ENCODE measurements at regions not wholly inside any gene's neighbourhood (a gene's known extent, or its start where the extent isn't known, plus 50 kb on each side); places are given as distances from the start of the nearest gene placed in this dataset.
A peak's percentile ranks its signal among the peaks of the same experiment; 100 is the strongest.
"Not testable (repeated sequence)": the region's sequence is repeated elsewhere in the genome, so short reads cannot be mapped to it uniquely, and the experiment has no call there.

DNA sequence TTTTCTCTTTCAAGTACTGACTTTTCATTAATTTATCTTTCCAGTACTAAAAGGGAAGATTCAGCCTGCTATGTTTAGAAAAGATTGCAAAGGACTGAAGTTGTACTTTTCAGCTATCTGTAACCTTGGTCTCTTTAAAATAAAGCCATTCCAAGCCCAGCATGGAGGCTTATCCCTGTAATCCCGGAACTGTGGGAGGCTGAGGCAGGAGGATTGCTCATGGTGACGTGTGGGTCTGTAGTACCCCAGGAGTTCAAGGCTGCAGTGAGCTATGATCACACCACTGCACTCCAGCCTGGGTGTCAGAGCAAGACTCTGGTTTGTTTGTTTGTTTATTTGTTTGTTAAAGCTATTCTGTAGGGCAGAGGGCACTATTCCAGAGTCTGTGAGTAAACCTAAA is 50.6 kb upstream of the TMEM170B start:
- no peak for DNase-seq

GRCh38 chr6:11486486-11486885 is 51.1 kb upstream of the TMEM170B start:
- no peak for DNase-seq

GRCh38 chr6:11486051-11486450 is 51.5 kb upstream of the TMEM170B start:
- DNase-seq, result no peak

DNA sequence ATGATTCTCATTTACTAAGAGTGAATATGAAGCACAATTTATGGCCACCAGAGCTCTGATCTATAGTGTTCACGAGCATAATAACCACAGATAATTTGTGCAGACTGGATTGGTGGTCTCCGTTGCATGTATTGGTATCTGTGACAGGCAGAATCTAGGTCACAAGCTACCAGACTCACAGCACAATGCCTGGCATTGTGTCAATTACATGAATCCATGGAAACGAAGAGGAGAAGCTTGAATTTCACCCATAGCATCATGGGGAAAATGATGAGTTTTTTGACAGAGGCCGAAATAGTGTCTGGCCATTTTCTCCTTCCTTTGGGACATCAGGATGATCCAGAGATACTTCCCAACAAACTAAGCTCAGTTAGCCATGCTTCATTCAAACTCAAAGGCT is 52.3 kb upstream of the TMEM170B start:
- DNase-seq, result peak in 1 of 14 donors; percentile 20

- no peak for DNase-seq
Observed at GRCh38 chr6:11484441-11484840, 53.1 kb upstream of the TMEM170B start.

GRCh38 chr6:11482616-11483015 is 54.9 kb upstream of the TMEM170B start:
- no peak for DNase-seq

GRCh38 chr6:11480541-11480940 is 57.0 kb upstream of the TMEM170B start:
- no peak for DNase-seq

- DNase-seq, result no peak
Observed at GRCh38 chr6:11479296-11479695, 58.3 kb upstream of the TMEM170B start.

DNA sequence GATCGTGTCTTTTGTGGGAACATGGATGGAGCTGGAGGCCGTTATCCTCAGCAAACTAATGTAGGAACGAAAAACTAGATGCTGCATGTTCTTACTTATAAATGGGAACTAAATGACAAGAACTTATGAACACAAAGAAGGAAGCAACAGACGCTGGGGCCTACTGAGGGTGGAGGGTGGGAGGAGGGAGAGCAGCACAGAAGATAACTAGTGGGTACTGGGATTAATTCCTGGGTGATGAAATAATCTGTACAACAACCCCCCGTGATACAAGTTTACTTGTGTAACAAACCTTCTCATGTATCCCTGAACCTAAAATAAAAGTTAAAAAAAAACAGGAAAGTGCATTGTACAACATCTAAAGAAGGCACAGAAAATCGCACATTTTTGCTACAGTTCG is 59.0 kb upstream of the TMEM170B start:
- no peak for DNase-seq

DNA sequence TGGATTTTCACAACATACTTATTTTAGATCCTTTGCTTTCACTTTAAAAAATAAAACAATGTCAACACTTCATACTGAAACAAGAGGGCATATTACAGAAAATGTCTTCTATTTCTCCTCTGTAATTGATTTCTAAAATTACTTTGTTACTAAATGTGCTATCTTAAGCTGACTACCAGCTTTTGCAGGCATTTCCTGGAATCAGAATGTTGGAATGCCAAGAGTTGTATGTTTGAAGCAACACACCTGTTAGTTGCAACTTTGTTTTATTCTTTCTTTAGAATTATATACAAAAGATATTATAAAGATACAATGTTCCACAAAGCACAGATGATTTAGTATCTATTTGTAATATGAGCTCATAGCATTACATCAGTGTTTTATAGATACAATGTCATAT is 62.5 kb upstream of the TMEM170B start:
- no peak for DNase-seq

GRCh38 chr6:11473008-11473740 is 64.4 kb upstream of the TMEM170B start:
- no peak for DNase-seq

GRCh38 chr6:11471261-11471660 is 66.3 kb upstream of the TMEM170B start:
- DNase-seq, result no peak

DNA sequence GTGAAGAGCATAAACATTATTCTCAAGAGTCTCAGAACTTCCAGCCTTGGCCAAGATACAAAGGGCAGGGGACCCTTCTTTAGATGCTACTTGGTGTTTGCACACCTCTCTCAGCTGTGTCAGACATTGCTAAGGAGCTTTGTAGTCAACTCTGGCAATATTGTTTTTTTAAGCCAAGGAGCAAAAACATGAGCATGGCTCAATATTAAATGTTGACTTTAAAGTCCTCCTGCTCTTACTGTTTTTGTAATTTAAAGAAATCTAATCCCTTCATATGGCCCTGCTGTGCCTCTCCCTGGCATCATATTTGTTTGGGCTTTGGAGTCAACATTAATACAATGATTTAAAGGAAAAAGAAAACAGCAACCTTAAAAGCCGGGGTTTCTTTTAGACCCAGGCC is 67.9 kb upstream of the TMEM170B start:
- DNase-seq, result no peak

DNA sequence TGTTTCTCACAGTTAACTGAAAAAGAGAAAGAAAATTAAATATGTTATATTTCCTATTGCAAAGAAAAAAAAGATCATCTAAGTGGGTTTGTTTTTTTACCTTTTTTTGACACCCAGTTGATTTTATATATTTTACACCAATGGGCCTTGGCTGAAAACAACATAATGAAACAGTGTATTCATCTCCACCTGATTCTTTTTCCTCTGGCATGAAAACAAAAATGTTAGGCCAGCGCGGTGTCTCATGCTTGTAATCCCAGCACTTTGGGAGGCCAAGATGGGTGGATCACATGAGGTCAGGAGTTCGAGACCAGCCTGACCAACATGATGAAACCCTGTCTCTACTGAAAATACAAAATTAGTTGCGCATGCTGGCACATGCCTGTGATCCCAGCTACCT is 69.3 kb upstream of the TMEM170B start:
- not testable (repeated sequence) for DNase-seq

DNA sequence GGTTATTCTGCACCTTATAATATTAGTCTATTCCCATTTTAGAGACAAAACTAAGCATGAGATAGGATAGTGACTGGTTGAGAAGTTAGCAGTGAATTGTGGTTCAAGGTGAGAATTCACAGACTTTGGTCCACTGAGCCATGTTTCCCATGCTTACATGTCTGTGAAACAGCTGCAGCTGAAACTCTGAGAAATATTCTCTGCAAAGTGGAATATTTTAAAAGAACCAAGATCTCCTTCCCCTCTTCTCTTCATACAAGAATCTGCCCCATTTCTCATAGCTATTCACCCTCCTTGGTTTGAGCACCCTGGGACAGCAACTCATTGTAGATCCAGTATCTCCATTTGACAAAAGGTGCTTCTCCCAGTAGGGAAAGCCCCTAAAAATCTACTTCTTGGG is 70.2 kb upstream of the TMEM170B start:
- no peak for DNase-seq

DNA sequence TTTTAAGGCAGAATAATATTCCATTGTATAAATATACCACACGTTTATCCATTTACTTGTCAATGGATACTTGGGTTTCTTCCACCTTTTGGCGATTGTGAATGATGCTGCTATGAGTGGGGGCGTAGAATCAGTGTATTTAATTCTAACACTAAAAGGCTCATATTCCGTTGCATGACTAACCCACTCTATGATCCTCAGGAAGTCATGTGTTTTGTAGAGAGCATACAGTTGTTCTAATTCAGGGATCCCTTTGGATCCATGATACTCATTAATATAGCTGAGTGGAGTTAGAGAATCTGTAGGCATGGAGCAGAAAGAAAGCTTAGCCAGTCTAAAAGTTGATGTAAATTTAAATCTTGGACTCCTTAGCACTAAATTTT is 74.2 kb upstream of the TMEM170B start:
- no peak for DNase-seq

- peak in 1 of 14 donors; percentile 4 for DNase-seq
Observed at GRCh38 chr6:11462742-11463397, 74.7 kb upstream of the TMEM170B start.

DNA sequence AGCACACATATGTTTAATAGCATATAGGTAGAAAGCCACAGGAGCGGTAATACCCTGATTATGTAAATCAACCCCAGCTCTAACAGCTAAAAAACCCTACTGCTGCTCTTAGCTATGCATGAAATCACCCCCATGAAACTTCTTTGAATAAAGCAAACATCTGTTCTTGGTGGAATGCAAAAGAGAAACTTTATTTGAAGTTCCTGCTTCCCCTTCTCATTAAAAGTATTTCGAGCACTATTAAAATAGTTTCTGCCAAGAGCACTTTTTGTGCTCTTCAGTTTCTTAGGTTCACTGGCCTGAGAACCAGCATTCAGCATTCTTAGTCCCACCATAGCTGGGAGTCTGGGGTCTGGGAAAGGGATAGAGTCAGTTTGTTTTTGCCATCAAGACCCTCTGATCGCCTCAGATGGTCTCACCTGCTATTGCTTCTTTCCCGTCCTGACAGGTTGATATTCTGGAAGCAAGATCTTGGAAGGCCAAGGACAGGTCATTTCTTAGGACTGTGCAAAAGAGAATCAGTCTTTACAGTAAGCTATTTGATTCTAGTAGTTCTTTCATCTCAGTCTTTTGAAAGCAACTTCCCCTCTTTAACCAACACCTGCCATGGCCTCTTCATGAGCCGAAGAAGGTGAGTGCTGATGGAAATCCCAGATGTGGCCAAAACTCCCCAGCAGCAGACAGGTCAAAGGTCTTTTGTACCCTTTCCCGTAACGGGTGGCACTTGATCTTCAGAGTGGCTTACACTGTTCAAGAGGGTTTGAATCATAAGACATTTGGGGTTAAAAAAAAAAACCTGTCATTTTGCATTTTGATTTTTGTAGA is 76.5 kb upstream of the TMEM170B start:
- DNase-seq, result no peak

- DNase-seq, result no peak
Observed at GRCh38 chr6:11460001-11460668, 77.4 kb upstream of the TMEM170B start.

- no peak for DNase-seq
Observed at GRCh38 chr6:11459079-11459610, 78.4 kb upstream of the TMEM170B start.

GRCh38 chr6:11458509-11458908 is 79.0 kb upstream of the TMEM170B start:
- no peak for DNase-seq

- not testable (repeated sequence) for DNase-seq
Observed at GRCh38 chr6:11457422-11457821, 80.1 kb upstream of the TMEM170B start.

GRCh38 chr6:11452106-11452505 is 85.4 kb upstream of the TMEM170B start:
- DNase-seq, result not testable (repeated sequence)
